Fibroblast of lung (primary cell): ENCODE measurements at regions not wholly inside any gene's neighbourhood (a gene's known extent, or its start where the extent isn't known, plus 50 kb on each side); places are given as distances from the start of the nearest gene placed in this dataset.

Experiments
- CTCF ChIP-seq, 2 donors: IDR thresholded peaks in 1 of 2; conservative IDR thresholded peaks in 1 of 2; 1 replicate in 1 of 2; 2 replicates in 1 of 2; pipeline ENCODE4 v1.5.1; 2011 to 2012; ENCODE audit warnings: low read length in 2 of 2, control low read depth in 1 of 2, inconsistent platforms in 1 of 2, low read depth in 1 of 2, mild to moderate bottlenecking in 1 of 2
- EZH2 ChIP-seq: IDR thresholded peaks from 2 replicates; pipeline ENCODE4 v1.5.1; 2012; ENCODE audit warnings: low read length, control low read depth, mild to moderate bottlenecking; ENCODE audit errors: missing control alignments

GRCh38 chr6:144394210-144394609 is 109.1 kb downstream of the UTRN start:
- TF ChIP-seq CTCF (conservative IDR thresholded peaks at IDR 0.05 in 1 of 2, IDR thresholded peaks at IDR 0.05 in 1 of 2; ENCODE audit: low read depth in 1 of 2, low read length in 2 of 2) (no peak), EZH2 (no peak)
